GM21717 (cell line): ENCODE measurements at regions not wholly inside any gene's neighbourhood (a gene's known extent, or its start where the extent isn't known, plus 50 kb on each side); places are given as distances from the start of the nearest gene placed in this dataset.

ENCODE experiments used
- ATAC-seq: cut with Tn5 transposase; IDR thresholded peaks from one replicate; pipeline ENCODE4 v1.9.1; 2021; ENCODE audit warnings: mild to moderate bottlenecking, moderate library complexity; ENCODE audit not compliant: unreplicated experiment

GRCh38 chr9:1201262-1201661, 151.1 kb downstream of the DMRT2 start:
- ATAC-seq: no peak

- no peak for ATAC-seq
Observed at GRCh38 chr9:1201901-1202300, 151.7 kb downstream of the DMRT2 start.

- no peak for ATAC-seq
Observed at GRCh38 chr9:1202512-1203280, 152.5 kb downstream of the DMRT2 start.

- no peak for ATAC-seq
Observed at GRCh38 chr9:1207686-1208085, 157.5 kb downstream of the DMRT2 start.

- no peak for ATAC-seq
Observed at GRCh38 chr9:1208157-1208556, 158.0 kb downstream of the DMRT2 start.

GRCh38 chr9:1210954-1211353, 160.8 kb downstream of the DMRT2 start:
- ATAC-seq: no peak

- no peak for ATAC-seq
Observed at GRCh38 chr9:1216532-1216931, 166.4 kb downstream of the DMRT2 start.

GRCh38 chr9:1217076-1217475, 166.9 kb downstream of the DMRT2 start:
- ATAC-seq: no peak

- ATAC-seq: no peak
Observed at GRCh38 chr9:1219284-1219683, 169.1 kb downstream of the DMRT2 start.

GRCh38 chr9:1221298-1221697, 171.1 kb downstream of the DMRT2 start:
- no peak for ATAC-seq

- no peak for ATAC-seq
Observed at GRCh38 chr9:1222511-1222910, 172.4 kb downstream of the DMRT2 start.

- no peak for ATAC-seq
Observed at GRCh38 chr9:1231998-1232919, 182.1 kb downstream of the DMRT2 start.

GRCh38 chr9:1233568-1233967, 183.4 kb downstream of the DMRT2 start:
- ATAC-seq: no peak

GRCh38 chr9:1235650-1236049, 185.5 kb downstream of the DMRT2 start:
- ATAC-seq: no peak

- ATAC-seq: no peak
Observed at GRCh38 chr9:1236061-1236460, 185.9 kb downstream of the DMRT2 start.

- ATAC-seq: no peak
Observed at GRCh38 chr9:1238407-1238806, 188.2 kb downstream of the DMRT2 start.

GRCh38 chr9:1248743-1249142, 198.6 kb downstream of the DMRT2 start:
- no peak for ATAC-seq

- ATAC-seq: no peak
Observed at GRCh38 chr9:1253064-1253979, 203.2 kb downstream of the DMRT2 start.

- ATAC-seq: no peak
Observed at GRCh38 chr9:1254071-1254470, 203.9 kb downstream of the DMRT2 start.

GRCh38 chr9:1256178-1256577, 206.0 kb downstream of the DMRT2 start:
- no peak for ATAC-seq

- ATAC-seq: no peak
Observed at GRCh38 chr9:1261266-1261665, 211.1 kb downstream of the DMRT2 start.
